Liver (tissue), 8 donors: ENCODE measurements at regions not wholly inside any gene's neighbourhood (a gene's known extent, or its start where the extent isn't known, plus 50 kb on each side); places are given as distances from the start of the nearest gene placed in this dataset.

ENCODE experiments used
- DNase-seq: peaks from one replicate; pipeline ENCODE4 v3.0.0-alpha.2; 2017; ENCODE audit warnings: low spot score
- H3K27ac ChIP-seq, 2 donors: one replicate each; pipeline ENCODE4 v1.7.0; 2013; ENCODE audit warnings: inconsistent platforms in 2 of 2, low read length in 2 of 2, control low read depth in 1 of 2, low read depth in 1 of 2, mild to moderate bottlenecking in 1 of 2
- H3K27me3 ChIP-seq, 4 donors: one replicate each; pipeline versions ENCODE4 v1.6.1 to v1.7.0; 2013; ENCODE audit warnings: low read length in 3 of 4, inconsistent platforms in 1 of 4, mild to moderate bottlenecking in 1 of 4, moderate library complexity in 1 of 4; ENCODE audit not compliant: control insufficient read depth in 4 of 4, insufficient read depth in 4 of 4
- H3K36me3 ChIP-seq, 4 donors: one replicate each; pipeline versions ENCODE4 v1.6.1 to v1.7.0; 2013; ENCODE audit warnings: low read length in 3 of 4, mild to moderate bottlenecking in 3 of 4, low read depth in 1 of 4, moderate library complexity in 1 of 4; ENCODE audit not compliant: control insufficient read depth in 4 of 4, insufficient read depth in 3 of 4
- H3K4me1 ChIP-seq, 4 donors: one replicate each; pipeline versions ENCODE4 v1.6.1 to v1.7.0; 2013; ENCODE audit warnings: low read length in 3 of 4, mild to moderate bottlenecking in 3 of 4, moderate library complexity in 1 of 4; ENCODE audit not compliant: control insufficient read depth in 4 of 4, insufficient read depth in 4 of 4
- H3K4me3 ChIP-seq, 3 donors: one replicate each; pipeline versions ENCODE4 v1.6.1 to v1.7.0; 2013; ENCODE audit warnings: low read length in 3 of 3, control low read depth in 1 of 3, low read depth in 1 of 3, mild to moderate bottlenecking in 1 of 3
- H3K9ac ChIP-seq, 2 donors: one replicate each; pipeline ENCODE4 v1.7.0; 2013; ENCODE audit warnings: low read length in 2 of 2, mild to moderate bottlenecking in 2 of 2, moderate library complexity in 2 of 2, control low read depth in 1 of 2, low read depth in 1 of 2
- H3K9me3 ChIP-seq, 4 donors: one replicate each; pipeline versions ENCODE4 v1.6.1 to v1.7.0; 2013; ENCODE audit warnings: low read length in 3 of 4; ENCODE audit not compliant: control insufficient read depth in 4 of 4
- EGR1 ChIP-seq, 2 donors: IDR thresholded peaks; 2 replicates each; pipeline ENCODE4 v1.6.1; 2016 to 2018; ENCODE audit warnings: antibody characterized with exemption in 2 of 2, low read depth in 2 of 2
- FOXA1 ChIP-seq: IDR thresholded peaks from 2 replicates; pipeline ENCODE4 v1.6.1; 2016; ENCODE audit warnings: antibody characterized with exemption
- FOXA2 ChIP-seq: IDR thresholded peaks from 2 replicates; pipeline ENCODE4 v1.6.1; 2016; ENCODE audit warnings: antibody characterized with exemption
- GABPA ChIP-seq, 2 donors: IDR thresholded peaks in 1 of 2; conservative IDR thresholded peaks in 1 of 2; 2 replicates each; pipeline ENCODE4 v1.6.1; 2016; ENCODE audit warnings: antibody characterized with exemption in 2 of 2, mild to moderate bottlenecking in 1 of 2, moderate library complexity in 1 of 2
- HNF4A ChIP-seq, 2 donors: conservative IDR thresholded peaks; 2 replicates each; pipeline ENCODE4 v1.6.1; 2016; ENCODE audit warnings: antibody characterized with exemption in 2 of 2, mild to moderate bottlenecking in 2 of 2
- NR2F2 ChIP-seq: IDR thresholded peaks from 2 replicates; pipeline ENCODE4 v1.6.1; 2016; ENCODE audit warnings: antibody characterized with exemption
- RAD21 ChIP-seq, 2 donors: IDR thresholded peaks; 2 replicates each; pipeline ENCODE4 v1.6.1; 2016; ENCODE audit warnings: antibody characterized with exemption in 2 of 2, mild to moderate bottlenecking in 2 of 2
- RXRA ChIP-seq, 2 donors: IDR thresholded peaks; 2 replicates each; pipeline ENCODE4 v1.6.1; 2017 to 2018; ENCODE audit warnings: antibody characterized with exemption in 2 of 2, mild to moderate bottlenecking in 1 of 2
- TAF1 ChIP-seq: conservative IDR thresholded peaks from 2 replicates; pipeline ENCODE4 v1.6.1; 2016; ENCODE audit warnings: antibody characterized with exemption, mild to moderate bottlenecking
- YY1 ChIP-seq: IDR thresholded peaks from 2 replicates; pipeline ENCODE4 v1.6.1; 2016; ENCODE audit warnings: antibody characterized with exemption, mild to moderate bottlenecking
- WGBS: extraction: QIAGEN DNeasy Blood & Tissue Kit; methylation state at CpG from one replicate; pipeline ENCODE4 v1.1.7; 2013; 5-methylcytosine and 5-hydroxymethylcytosine counted together
- TF ChIP-seq, protein P1 (sequence below): fragments of 150-350 bp; IDR thresholded peaks from 2 replicates; pipeline ENCODE4 v1.5.1; 2017; ENCODE audit warnings: improper control_type of control experiment, low read depth, low read length; ENCODE audit not compliant: missing input control
- TF ChIP-seq, protein P2 (sequence below): IDR thresholded peaks from 2 replicates; pipeline ENCODE4 v1.6.1; 2016; ENCODE audit warnings: antibody characterized with exemption
- TF ChIP-seq, protein P3 (sequence below): IDR thresholded peaks from 2 replicates; pipeline ENCODE4 v1.6.1; 2016; ENCODE audit warnings: antibody characterized with exemption
- TF ChIP-seq, protein P4 (sequence below): IDR thresholded peaks from 2 replicates; pipeline ENCODE4 v1.6.1; 2016; ENCODE audit warnings: antibody characterized with exemption
- TF ChIP-seq, protein P5 (sequence below): IDR thresholded peaks from 2 replicates; pipeline ENCODE4 v1.6.1; 2016; ENCODE audit warnings: antibody characterized with exemption, mild to moderate bottlenecking
- donor health status: healthy.
- donor health status: healthy.
- donor health status: healthy.
- donor health status: healthy.
- donor health status: healthy.

DNA sequence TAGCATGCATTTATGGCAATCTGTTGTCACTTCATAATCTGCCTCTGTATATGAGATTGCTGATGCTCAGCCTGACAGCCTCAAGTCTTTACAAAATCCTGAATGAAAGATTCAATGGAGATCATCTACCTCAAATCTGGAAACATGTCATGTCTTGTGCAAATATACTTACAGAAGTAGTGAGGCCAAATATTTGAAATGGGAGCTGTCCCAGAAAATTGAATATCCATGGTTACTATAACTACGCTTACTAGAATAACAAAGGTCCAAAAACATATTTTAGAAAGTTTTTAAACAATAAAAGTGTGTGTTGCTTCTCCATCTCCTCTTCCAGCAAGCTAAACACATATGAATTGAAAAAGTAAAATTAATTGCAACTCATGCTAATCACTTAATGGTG lies 133.2 kb upstream of the DPH6 start:
- 96% methylated on average over 1 of the region's 1 CpG for WGBS
- TF ChIP-seq YY1 (no peak), NR2F2 (no peak), FOXA2 (no peak), FOXA1 (no peak), GABPA (IDR thresholded peaks at IDR 0.05 in 1 of 2, conservative IDR thresholded peaks at IDR 0.05 in 1 of 2) (no peak), RAD21 (IDR thresholded peaks at IDR 0.05) (no peak), EGR1 (IDR thresholded peaks at IDR 0.05; ENCODE audit: low read depth in 2 of 2) (no peak), HNF4A (conservative IDR thresholded peaks at IDR 0.05) (no peak), RXRA (IDR thresholded peaks at IDR 0.05) (no peak)
- TF ChIP-seq, protein P1, sequence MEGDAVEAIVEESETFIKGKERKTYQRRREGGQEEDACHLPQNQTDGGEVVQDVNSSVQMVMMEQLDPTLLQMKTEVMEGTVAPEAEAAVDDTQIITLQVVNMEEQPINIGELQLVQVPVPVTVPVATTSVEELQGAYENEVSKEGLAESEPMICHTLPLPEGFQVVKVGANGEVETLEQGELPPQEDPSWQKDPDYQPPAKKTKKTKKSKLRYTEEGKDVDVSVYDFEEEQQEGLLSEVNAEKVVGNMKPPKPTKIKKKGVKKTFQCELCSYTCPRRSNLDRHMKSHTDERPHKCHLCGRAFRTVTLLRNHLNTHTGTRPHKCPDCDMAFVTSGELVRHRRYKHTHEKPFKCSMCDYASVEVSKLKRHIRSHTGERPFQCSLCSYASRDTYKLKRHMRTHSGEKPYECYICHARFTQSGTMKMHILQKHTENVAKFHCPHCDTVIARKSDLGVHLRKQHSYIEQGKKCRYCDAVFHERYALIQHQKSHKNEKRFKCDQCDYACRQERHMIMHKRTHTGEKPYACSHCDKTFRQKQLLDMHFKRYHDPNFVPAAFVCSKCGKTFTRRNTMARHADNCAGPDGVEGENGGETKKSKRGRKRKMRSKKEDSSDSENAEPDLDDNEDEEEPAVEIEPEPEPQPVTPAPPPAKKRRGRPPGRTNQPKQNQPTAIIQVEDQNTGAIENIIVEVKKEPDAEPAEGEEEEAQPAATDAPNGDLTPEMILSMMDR, result no peak
- TF ChIP-seq, protein P2, sequence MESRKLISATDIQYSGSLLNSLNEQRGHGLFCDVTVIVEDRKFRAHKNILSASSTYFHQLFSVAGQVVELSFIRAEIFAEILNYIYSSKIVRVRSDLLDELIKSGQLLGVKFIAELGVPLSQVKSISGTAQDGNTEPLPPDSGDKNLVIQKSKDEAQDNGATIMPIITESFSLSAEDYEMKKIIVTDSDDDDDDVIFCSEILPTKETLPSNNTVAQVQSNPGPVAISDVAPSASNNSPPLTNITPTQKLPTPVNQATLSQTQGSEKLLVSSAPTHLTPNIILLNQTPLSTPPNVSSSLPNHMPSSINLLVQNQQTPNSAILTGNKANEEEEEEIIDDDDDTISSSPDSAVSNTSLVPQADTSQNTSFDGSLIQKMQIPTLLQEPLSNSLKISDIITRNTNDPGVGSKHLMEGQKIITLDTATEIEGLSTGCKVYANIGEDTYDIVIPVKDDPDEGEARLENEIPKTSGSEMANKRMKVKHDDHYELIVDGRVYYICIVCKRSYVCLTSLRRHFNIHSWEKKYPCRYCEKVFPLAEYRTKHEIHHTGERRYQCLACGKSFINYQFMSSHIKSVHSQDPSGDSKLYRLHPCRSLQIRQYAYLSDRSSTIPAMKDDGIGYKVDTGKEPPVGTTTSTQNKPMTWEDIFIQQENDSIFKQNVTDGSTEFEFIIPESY, result no peak
- TF ChIP-seq, protein P3, sequence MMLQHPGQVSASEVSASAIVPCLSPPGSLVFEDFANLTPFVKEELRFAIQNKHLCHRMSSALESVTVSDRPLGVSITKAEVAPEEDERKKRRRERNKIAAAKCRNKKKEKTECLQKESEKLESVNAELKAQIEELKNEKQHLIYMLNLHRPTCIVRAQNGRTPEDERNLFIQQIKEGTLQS, result no peak
- DNase-seq, result no peak
- no peak overlapping the region for H3K4me3 ChIP-seq
- no peaks in the 10 kb centered on the region for H3K36me3 ChIP-seq
- H3K9ac ChIP-seq, result no peak overlapping the region
- no peaks in the 10 kb centered on the region for H3K27me3 ChIP-seq
- peaks cover 0 to 2% (median 0%) of the 10 kb centered on the region in 4 donors for H3K4me1 ChIP-seq
- H3K9me3 ChIP-seq, result no peaks in the 10 kb centered on the region
- H3K27ac ChIP-seq, result no peak overlapping the region

DNA sequence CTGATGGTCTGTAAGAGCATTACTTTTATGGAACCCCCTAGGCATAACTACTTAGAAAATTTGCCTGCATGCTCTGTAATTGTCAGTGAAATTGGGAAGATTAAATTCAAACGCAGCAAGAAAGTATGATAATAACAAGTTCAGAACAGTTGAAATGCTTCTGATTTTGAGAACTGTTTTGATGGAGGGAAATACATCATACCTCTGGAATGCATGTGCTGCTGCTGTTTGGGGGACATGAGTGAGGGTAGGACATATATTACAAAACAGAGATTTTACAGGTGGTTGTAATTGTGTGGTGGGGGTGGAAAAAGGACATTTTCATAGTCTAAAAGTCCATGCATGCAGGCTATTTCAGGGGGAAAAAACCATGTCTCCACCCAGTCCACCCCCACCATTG lies 135.0 kb upstream of the DPH6 start:
- Histone ChIP-seq H3K9ac (no peak overlapping the region), H3K4me1 (no peaks in the 10 kb centered on the region), H3K9me3 (no peaks in the 10 kb centered on the region), H3K27me3 (no peaks in the 10 kb centered on the region), H3K36me3 (no peaks in the 10 kb centered on the region), H3K27ac (no peak overlapping the region), H3K4me3 (no peak overlapping the region)
- TF ChIP-seq NR2F2 (no peak), HNF4A (conservative IDR thresholded peaks at IDR 0.05) (no peak), EGR1 (IDR thresholded peaks at IDR 0.05; ENCODE audit: low read depth in 2 of 2) (no peak), RXRA (IDR thresholded peaks at IDR 0.05) (no peak), TAF1 (no peak)
- TF ChIP-seq, protein P1, result no peak
- TF ChIP-seq, protein P2, result no peak
- TF ChIP-seq, protein P4, sequence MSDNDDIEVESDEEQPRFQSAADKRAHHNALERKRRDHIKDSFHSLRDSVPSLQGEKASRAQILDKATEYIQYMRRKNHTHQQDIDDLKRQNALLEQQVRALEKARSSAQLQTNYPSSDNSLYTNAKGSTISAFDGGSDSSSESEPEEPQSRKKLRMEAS, result no peak
- TF ChIP-seq, protein P5, sequence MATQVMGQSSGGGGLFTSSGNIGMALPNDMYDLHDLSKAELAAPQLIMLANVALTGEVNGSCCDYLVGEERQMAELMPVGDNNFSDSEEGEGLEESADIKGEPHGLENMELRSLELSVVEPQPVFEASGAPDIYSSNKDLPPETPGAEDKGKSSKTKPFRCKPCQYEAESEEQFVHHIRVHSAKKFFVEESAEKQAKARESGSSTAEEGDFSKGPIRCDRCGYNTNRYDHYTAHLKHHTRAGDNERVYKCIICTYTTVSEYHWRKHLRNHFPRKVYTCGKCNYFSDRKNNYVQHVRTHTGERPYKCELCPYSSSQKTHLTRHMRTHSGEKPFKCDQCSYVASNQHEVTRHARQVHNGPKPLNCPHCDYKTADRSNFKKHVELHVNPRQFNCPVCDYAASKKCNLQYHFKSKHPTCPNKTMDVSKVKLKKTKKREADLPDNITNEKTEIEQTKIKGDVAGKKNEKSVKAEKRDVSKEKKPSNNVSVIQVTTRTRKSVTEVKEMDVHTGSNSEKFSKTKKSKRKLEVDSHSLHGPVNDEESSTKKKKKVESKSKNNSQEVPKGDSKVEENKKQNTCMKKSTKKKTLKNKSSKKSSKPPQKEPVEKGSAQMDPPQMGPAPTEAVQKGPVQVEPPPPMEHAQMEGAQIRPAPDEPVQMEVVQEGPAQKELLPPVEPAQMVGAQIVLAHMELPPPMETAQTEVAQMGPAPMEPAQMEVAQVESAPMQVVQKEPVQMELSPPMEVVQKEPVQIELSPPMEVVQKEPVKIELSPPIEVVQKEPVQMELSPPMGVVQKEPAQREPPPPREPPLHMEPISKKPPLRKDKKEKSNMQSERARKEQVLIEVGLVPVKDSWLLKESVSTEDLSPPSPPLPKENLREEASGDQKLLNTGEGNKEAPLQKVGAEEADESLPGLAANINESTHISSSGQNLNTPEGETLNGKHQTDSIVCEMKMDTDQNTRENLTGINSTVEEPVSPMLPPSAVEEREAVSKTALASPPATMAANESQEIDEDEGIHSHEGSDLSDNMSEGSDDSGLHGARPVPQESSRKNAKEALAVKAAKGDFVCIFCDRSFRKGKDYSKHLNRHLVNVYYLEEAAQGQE, result no peak
- no peak for DNase-seq
- 74% methylated on average over 1 of the region's 1 CpG for WGBS
